OCI-LY1 (cell line): ENCODE measurements at regions not wholly inside any gene's neighbourhood (a gene's known extent, or its start where the extent isn't known, plus 50 kb on each side); places are given as distances from the start of the nearest gene placed in this dataset.

Experiments used
- EZH2 ChIP-seq: fragments of 200-600 bp; sonication (generic), shearing (Covaris generic); IDR thresholded peaks from 2 replicates; pipeline ENCODE4 v1.8.0; 2017; ENCODE audit warnings: borderline replicate concordance, mixed run types, mild to moderate bottlenecking, antibody characterized with exemption, low read length, moderate library complexity, mixed read lengths
- TF ChIP-seq, protein P1 (sequence below): fragments of 200-600 bp; sonication (generic), shearing (Covaris generic); IDR thresholded peaks from 2 replicates; pipeline ENCODE4 v1.5.1; 2017; ENCODE audit warnings: mild to moderate bottlenecking, antibody characterized with exemption, low read length, moderate library complexity, mixed read lengths

DNA sequence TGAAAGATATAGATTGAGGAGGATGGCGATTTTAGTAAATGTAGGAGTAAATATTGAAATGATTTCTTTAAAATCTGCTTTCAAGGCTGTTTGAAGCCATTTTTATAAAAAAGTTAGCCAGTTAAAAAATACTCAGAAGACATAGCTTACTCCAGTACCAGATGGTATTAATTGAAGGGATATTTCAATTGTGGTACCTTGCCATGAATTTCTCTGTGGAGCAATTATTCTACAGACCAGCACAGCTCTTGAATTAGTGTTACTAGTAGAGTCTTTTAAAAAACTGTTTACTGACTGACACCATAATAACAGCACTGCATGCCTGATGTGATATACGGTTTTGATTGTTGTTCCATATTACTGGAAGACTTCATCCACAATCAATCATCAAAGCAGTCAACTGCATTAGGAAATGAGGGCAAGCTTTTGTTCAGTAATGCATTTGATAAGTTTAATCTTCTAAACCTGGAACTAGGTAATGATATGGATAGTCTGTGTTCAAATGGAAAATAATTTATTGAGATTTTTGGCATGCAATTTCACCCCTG lies 106.4 kb downstream of the MFSD1 start:
- TF ChIP-seq, protein P1, sequence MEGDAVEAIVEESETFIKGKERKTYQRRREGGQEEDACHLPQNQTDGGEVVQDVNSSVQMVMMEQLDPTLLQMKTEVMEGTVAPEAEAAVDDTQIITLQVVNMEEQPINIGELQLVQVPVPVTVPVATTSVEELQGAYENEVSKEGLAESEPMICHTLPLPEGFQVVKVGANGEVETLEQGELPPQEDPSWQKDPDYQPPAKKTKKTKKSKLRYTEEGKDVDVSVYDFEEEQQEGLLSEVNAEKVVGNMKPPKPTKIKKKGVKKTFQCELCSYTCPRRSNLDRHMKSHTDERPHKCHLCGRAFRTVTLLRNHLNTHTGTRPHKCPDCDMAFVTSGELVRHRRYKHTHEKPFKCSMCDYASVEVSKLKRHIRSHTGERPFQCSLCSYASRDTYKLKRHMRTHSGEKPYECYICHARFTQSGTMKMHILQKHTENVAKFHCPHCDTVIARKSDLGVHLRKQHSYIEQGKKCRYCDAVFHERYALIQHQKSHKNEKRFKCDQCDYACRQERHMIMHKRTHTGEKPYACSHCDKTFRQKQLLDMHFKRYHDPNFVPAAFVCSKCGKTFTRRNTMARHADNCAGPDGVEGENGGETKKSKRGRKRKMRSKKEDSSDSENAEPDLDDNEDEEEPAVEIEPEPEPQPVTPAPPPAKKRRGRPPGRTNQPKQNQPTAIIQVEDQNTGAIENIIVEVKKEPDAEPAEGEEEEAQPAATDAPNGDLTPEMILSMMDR = no peak
- no peak for TF ChIP-seq EZH2
